ENCODE measurements at regions not wholly inside any gene's neighbourhood (a gene's known extent, or its start where the extent isn't known, plus 50 kb on each side); places are given as distances from the start of the nearest gene placed in this dataset.
"Not testable (repeated sequence)": the region's sequence is repeated elsewhere in the genome, so short reads cannot be mapped to it uniquely, and the experiment has no call there.

- ATAC-seq (no peak), DNase-seq (ENCODE audit: low spot score) (no peak)
- no peak overlapping the region for H3K4me3 Mint-ChIP-seq
- H3K27me3 Mint-ChIP-seq = peaks cover 12 to 19% of the 10 kb centered on the region in 2 donors
- no peaks in the 10 kb centered on the region for H3K36me3 Mint-ChIP-seq
- no peaks in the 10 kb centered on the region for H3K4me1 Mint-ChIP-seq (ENCODE audit: low read depth in 2 of 2)
- no peaks in the 10 kb centered on the region for H3K9me3 Mint-ChIP-seq
- no peak overlapping the region for H3K27ac Mint-ChIP-seq
Measured at GRCh38 chr15:93360976-93361375, 272.0 kb upstream of the RGMA start.

- H3K27me3 Mint-ChIP-seq = peaks cover 6 to 13% of the 10 kb centered on the region in 2 donors
- H3K4me1 Mint-ChIP-seq (ENCODE audit: low read depth in 2 of 2) = no peaks in the 10 kb centered on the region
- no peak for ATAC-seq
- no peaks in the 10 kb centered on the region for H3K36me3 Mint-ChIP-seq
- H3K4me3 Mint-ChIP-seq = no peak overlapping the region
- no peak overlapping the region for H3K27ac Mint-ChIP-seq
- no peak for DNase-seq (ENCODE audit: low spot score)
- no peaks in the 10 kb centered on the region for H3K9me3 Mint-ChIP-seq
Measured at GRCh38 chr15:93360318-93360717, 271.3 kb upstream of the RGMA start.

GRCh38 chr15:93359425-93360131 is 270.6 kb upstream of the RGMA start:
- no peak overlapping the region for H3K4me3 Mint-ChIP-seq

GRCh38 chr15:93359060-93359408 is 270.0 kb upstream of the RGMA start:
- Mint-ChIP-seq H3K36me3 (no peaks in the 10 kb centered on the region), H3K4me1 (ENCODE audit: low read depth in 2 of 2) (no peaks in the 10 kb centered on the region), H3K27ac (no peak overlapping the region), H3K27me3 (peaks cover 0 to 9% of the 10 kb centered on the region in 2 donors), H3K4me3 (no peak overlapping the region), H3K9me3 (no peaks in the 10 kb centered on the region)
- ATAC-seq (no peak), DNase-seq (ENCODE audit: low spot score) (no peak)

More at GRCh38 chr15:93359425-93360131, 270.6 kb upstream of the RGMA start:
- no peak for DNase-seq (ENCODE audit: low spot score)
- Mint-ChIP-seq H3K27me3 (peaks cover under 1 to 11% of the 10 kb centered on the region in 2 donors), H3K9me3 (no peaks in the 10 kb centered on the region), H3K4me1 (ENCODE audit: low read depth in 2 of 2) (no peaks in the 10 kb centered on the region), H3K27ac (no peak overlapping the region), H3K36me3 (no peaks in the 10 kb centered on the region)
- ATAC-seq = no peak

- H3K27ac Mint-ChIP-seq = no peak overlapping the region
- no peaks in the 10 kb centered on the region for H3K9me3 Mint-ChIP-seq
- no peak for DNase-seq (ENCODE audit: low spot score)
- no peak for ATAC-seq
- H3K27me3 Mint-ChIP-seq = peaks cover 0 to 9% of the 10 kb centered on the region in 2 donors
- H3K4me3 Mint-ChIP-seq = no peak overlapping the region
- no peaks in the 10 kb centered on the region for H3K36me3 Mint-ChIP-seq
- H3K4me1 Mint-ChIP-seq (ENCODE audit: low read depth in 2 of 2) = no peaks in the 10 kb centered on the region
Measured at GRCh38 chr15:93358166-93359059, 269.4 kb upstream of the RGMA start.

GRCh38 chr15:93348711-93349545 is 259.9 kb upstream of the RGMA start:
- no peaks in the 10 kb centered on the region for H3K36me3 Mint-ChIP-seq
- no peak for ATAC-seq

GRCh38 chr15:93347986-93348385 is 259.0 kb upstream of the RGMA start:
- no peaks in the 10 kb centered on the region for H3K9me3 Mint-ChIP-seq
- H3K4me3 Mint-ChIP-seq = no peak overlapping the region
- peaks cover 27 to 40% of the 10 kb centered on the region in 2 donors for H3K27me3 Mint-ChIP-seq
- H3K36me3 Mint-ChIP-seq = no peaks in the 10 kb centered on the region
- H3K27ac Mint-ChIP-seq = no peak overlapping the region
- no peaks in the 10 kb centered on the region for H3K4me1 Mint-ChIP-seq (ENCODE audit: low read depth in 2 of 2)
- DNase-seq (ENCODE audit: low spot score) = no peak
- no peak for ATAC-seq

More at GRCh38 chr15:93348711-93349545, 259.9 kb upstream of the RGMA start:
- Mint-ChIP-seq H3K27me3 (peaks cover 26 to 39% of the 10 kb centered on the region in 2 donors), H3K4me3 (no peak overlapping the region), H3K4me1 (ENCODE audit: low read depth in 2 of 2) (no peaks in the 10 kb centered on the region), H3K9me3 (no peaks in the 10 kb centered on the region), H3K27ac (no peak overlapping the region)
- DNase-seq (ENCODE audit: low spot score) = no peak

- no peak overlapping the region for H3K27ac Mint-ChIP-seq
- H3K36me3 Mint-ChIP-seq = no peaks in the 10 kb centered on the region
- H3K4me3 Mint-ChIP-seq = no peak overlapping the region
- no peaks in the 10 kb centered on the region for H3K4me1 Mint-ChIP-seq (ENCODE audit: low read depth in 2 of 2)
- no peak for ATAC-seq
- no peaks in the 10 kb centered on the region for H3K9me3 Mint-ChIP-seq
- DNase-seq (ENCODE audit: low spot score) = no peak
- H3K27me3 Mint-ChIP-seq = peaks cover 35 to 47% of the 10 kb centered on the region in 2 donors
Measured at GRCh38 chr15:93345981-93346380, 257.0 kb upstream of the RGMA start.

GRCh38 chr15:93343402-93343801 is 254.4 kb upstream of the RGMA start:
- not testable (repeated sequence) for H3K4me3 Mint-ChIP-seq; H3K9me3 Mint-ChIP-seq; H3K27ac Mint-ChIP-seq; ATAC-seq; DNase-seq (ENCODE audit: low spot score); H3K4me1 Mint-ChIP-seq (ENCODE audit: low read depth in 2 of 2); H3K36me3 Mint-ChIP-seq
- peaks cover 31 to 37% of the 10 kb centered on the region in 2 donors for H3K27me3 Mint-ChIP-seq

- H3K9me3 Mint-ChIP-seq = no peaks in the 10 kb centered on the region
- ATAC-seq (no peak), DNase-seq (ENCODE audit: low spot score) (no peak)
- H3K27me3 Mint-ChIP-seq = peaks cover 23 to 32% of the 10 kb centered on the region in 2 donors
- no peaks in the 10 kb centered on the region for H3K36me3 Mint-ChIP-seq
- no peak overlapping the region for H3K4me3 Mint-ChIP-seq
- H3K27ac Mint-ChIP-seq = no peak overlapping the region
- H3K4me1 Mint-ChIP-seq (ENCODE audit: low read depth in 2 of 2) = no peaks in the 10 kb centered on the region
Measured at GRCh38 chr15:93341164-93341563, 252.2 kb upstream of the RGMA start.

GRCh38 chr15:93340406-93340805 is 251.4 kb upstream of the RGMA start:
- no peaks in the 10 kb centered on the region for H3K36me3 Mint-ChIP-seq
- ATAC-seq (no peak), DNase-seq (ENCODE audit: low spot score) (no peak)
- no peaks in the 10 kb centered on the region for H3K9me3 Mint-ChIP-seq
- H3K27me3 Mint-ChIP-seq = peaks cover 25 to 39% of the 10 kb centered on the region in 2 donors
- H3K4me3 Mint-ChIP-seq = no peak overlapping the region
- no peak overlapping the region for H3K27ac Mint-ChIP-seq
- H3K4me1 Mint-ChIP-seq (ENCODE audit: low read depth in 2 of 2) = no peaks in the 10 kb centered on the region

- Mint-ChIP-seq H3K36me3 (no peaks in the 10 kb centered on the region), H3K9me3 (no peaks in the 10 kb centered on the region), H3K27ac (no peak overlapping the region), H3K4me1 (ENCODE audit: low read depth in 2 of 2) (no peaks in the 10 kb centered on the region), H3K27me3 (peaks cover 39 to 47% of the 10 kb centered on the region in 2 donors), H3K4me3 (no peak overlapping the region)
- DNase-seq (ENCODE audit: low spot score) (no peak), ATAC-seq (no peak)
Measured at GRCh38 chr15:93333796-93334195, 244.8 kb upstream of the RGMA start.

GRCh38 chr15:93333126-93333525 is 244.1 kb upstream of the RGMA start:
- H3K9me3 Mint-ChIP-seq; H3K4me3 Mint-ChIP-seq; H3K36me3 Mint-ChIP-seq; ATAC-seq; DNase-seq (ENCODE audit: low spot score); H3K4me1 Mint-ChIP-seq (ENCODE audit: low read depth in 2 of 2); H3K27ac Mint-ChIP-seq: not testable (repeated sequence)
- H3K27me3 Mint-ChIP-seq = peaks cover 39 to 47% of the 10 kb centered on the region in 2 donors
